ENCODE measurements at regions not wholly inside any gene's neighbourhood (a gene's known extent, or its start where the extent isn't known, plus 50 kb on each side); places are given as distances from the start of the nearest gene placed in this dataset.
"Not testable (repeated sequence)": the region's sequence is repeated elsewhere in the genome, so short reads cannot be mapped to it uniquely, and the experiment has no call there.

GRCh38 chr5:104845541-104845940 is 1283.0 kb upstream of the NUDT12 start:
- no peak for DNase-seq

GRCh38 chr5:104843822-104844221 is 1281.2 kb upstream of the NUDT12 start:
- no peak for DNase-seq

GRCh38 chr5:104840284-104840683 is 1277.7 kb upstream of the NUDT12 start:
- DNase-seq, result no peak

- not testable (repeated sequence) for DNase-seq
Observed at GRCh38 chr5:104831515-104831914, 1268.9 kb upstream of the NUDT12 start.

GRCh38 chr5:104821606-104822005 is 1259.0 kb upstream of the NUDT12 start:
- DNase-seq, result no peak

GRCh38 chr5:104817127-104817526 is 1254.5 kb upstream of the NUDT12 start:
- DNase-seq, result no peak

- no peak for DNase-seq
Observed at GRCh38 chr5:104815212-104815611, 1252.6 kb upstream of the NUDT12 start.

GRCh38 chr5:104800440-104801048 is 1238.0 kb upstream of the NUDT12 start:
- DNase-seq, result no peak

- DNase-seq, result peak; percentile 10
Observed at GRCh38 chr5:104793755-104794080, 1231.1 kb upstream of the NUDT12 start.

GRCh38 chr5:104793031-104793754 is 1230.6 kb upstream of the NUDT12 start:
- no peak for DNase-seq

GRCh38 chr5:104789366-104789765 is 1226.8 kb upstream of the NUDT12 start:
- no peak for DNase-seq

GRCh38 chr5:104785097-104785496 is 1222.5 kb upstream of the NUDT12 start:
- DNase-seq, result no peak

GRCh38 chr5:104774372-104774771 is 1211.8 kb upstream of the NUDT12 start:
- no peak for DNase-seq

GRCh38 chr5:104764197-104764596 is 1201.6 kb upstream of the NUDT12 start:
- no peak for DNase-seq

GRCh38 chr5:104763216-104763615 is 1200.6 kb upstream of the NUDT12 start:
- DNase-seq, result no peak

- no peak for DNase-seq
Observed at GRCh38 chr5:104757915-104758314, 1195.3 kb upstream of the NUDT12 start.

GRCh38 chr5:104755806-104756205 is 1193.2 kb upstream of the NUDT12 start:
- no peak for DNase-seq

- no peak for DNase-seq
Observed at GRCh38 chr5:104754311-104754995, 1191.9 kb upstream of the NUDT12 start.

GRCh38 chr5:104751969-104752368 is 1189.4 kb upstream of the NUDT12 start:
- no peak for DNase-seq

GRCh38 chr5:104739905-104740304 is 1177.3 kb upstream of the NUDT12 start:
- no peak for DNase-seq

- no peak for DNase-seq
Observed at GRCh38 chr5:104739503-104739902, 1176.9 kb upstream of the NUDT12 start.

- DNase-seq, result no peak
Observed at GRCh38 chr5:104736073-104736472, 1173.5 kb upstream of the NUDT12 start.

- DNase-seq, result no peak
Observed at GRCh38 chr5:104734046-104734445, 1171.5 kb upstream of the NUDT12 start.
